ENCODE measurements at regions not wholly inside any gene's neighbourhood (a gene's known extent, or its start where the extent isn't known, plus 50 kb on each side); places are given as distances from the start of the nearest gene placed in this dataset.

- H3K27me3 ChIP-seq (ENCODE audit: insufficient read depth, poor library complexity, severe bottlenecking): no peaks in the 10 kb centered on the region
- no peak overlapping the region for H3K27ac ChIP-seq (ENCODE audit: poor library complexity, severe bottlenecking)
- H3K9me3 ChIP-seq (ENCODE audit: severe bottlenecking): no peaks in the 10 kb centered on the region
- no peak for TF ChIP-seq CTCF (IDR thresholded peaks at IDR 0.05; ENCODE audit: poor library complexity, severe bottlenecking)
- H3K4me3 ChIP-seq (ENCODE audit: severe bottlenecking): no peak overlapping the region
- no peaks in the 10 kb centered on the region for H3K4me1 ChIP-seq (ENCODE audit: insufficient read depth, poor library complexity, severe bottlenecking)
- ATAC-seq (ENCODE audit: low read depth) (no peak), DNase-seq (ENCODE audit: low spot score) (no peak)
- H3K36me3 ChIP-seq (ENCODE audit: low read depth): no peaks in the 10 kb centered on the region
Measured at GRCh38 chr2:4522498-4523421, 819.4 kb downstream of the DCDC2C start.

- ATAC-seq (ENCODE audit: low read depth) (no peak), DNase-seq (ENCODE audit: low spot score) (no peak)
- Histone ChIP-seq H3K27me3 (ENCODE audit: insufficient read depth, poor library complexity, severe bottlenecking) (no peaks in the 10 kb centered on the region), H3K27ac (ENCODE audit: poor library complexity, severe bottlenecking) (no peak overlapping the region), H3K9me3 (ENCODE audit: severe bottlenecking) (no peaks in the 10 kb centered on the region), H3K36me3 (ENCODE audit: low read depth) (no peaks in the 10 kb centered on the region), H3K4me3 (ENCODE audit: severe bottlenecking) (no peak overlapping the region), H3K4me1 (ENCODE audit: insufficient read depth, poor library complexity, severe bottlenecking) (no peaks in the 10 kb centered on the region)
- no peak for TF ChIP-seq CTCF (IDR thresholded peaks at IDR 0.05; ENCODE audit: poor library complexity, severe bottlenecking)
Measured at GRCh38 chr2:4527416-4527815, 824.0 kb downstream of the DCDC2C start.

- TF ChIP-seq CTCF (IDR thresholded peaks at IDR 0.05; ENCODE audit: poor library complexity, severe bottlenecking): no peak
- DNase-seq (ENCODE audit: low spot score) (no peak), ATAC-seq (ENCODE audit: low read depth) (no peak)
- no peaks in the 10 kb centered on the region for H3K27me3 ChIP-seq (ENCODE audit: insufficient read depth, poor library complexity, severe bottlenecking)
- no peak overlapping the region for H3K27ac ChIP-seq (ENCODE audit: poor library complexity, severe bottlenecking)
- no peaks in the 10 kb centered on the region for H3K9me3 ChIP-seq (ENCODE audit: severe bottlenecking)
- no peak overlapping the region for H3K4me3 ChIP-seq (ENCODE audit: severe bottlenecking)
- no peaks in the 10 kb centered on the region for H3K36me3 ChIP-seq (ENCODE audit: low read depth)
- no peaks in the 10 kb centered on the region for H3K4me1 ChIP-seq (ENCODE audit: insufficient read depth, poor library complexity, severe bottlenecking)
Measured at GRCh38 chr2:4528246-4528645, 824.9 kb downstream of the DCDC2C start.

DNA sequence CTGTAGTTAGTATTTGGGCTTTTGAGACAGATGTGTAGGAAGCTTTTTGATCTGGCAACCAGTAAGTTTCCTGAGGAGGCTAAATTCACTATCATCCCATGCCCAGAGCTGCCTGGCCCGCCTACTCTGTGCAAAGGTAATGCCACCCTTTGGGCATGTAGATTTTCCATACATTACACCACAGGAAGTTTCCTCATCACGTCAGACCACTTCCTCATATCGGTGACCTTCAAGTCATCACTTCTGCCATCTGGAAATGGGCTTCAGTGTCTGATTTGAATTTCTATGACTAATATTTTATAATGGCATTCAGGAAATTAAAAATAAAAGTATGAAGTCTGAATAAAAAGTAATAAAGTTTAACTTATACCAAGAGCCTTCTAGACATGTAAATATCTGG is 825.4 kb downstream of the DCDC2C start:
- Histone ChIP-seq H3K4me3 (ENCODE audit: severe bottlenecking) (no peak overlapping the region), H3K9me3 (ENCODE audit: severe bottlenecking) (no peaks in the 10 kb centered on the region), H3K27me3 (ENCODE audit: insufficient read depth, poor library complexity, severe bottlenecking) (no peaks in the 10 kb centered on the region), H3K36me3 (ENCODE audit: low read depth) (no peaks in the 10 kb centered on the region), H3K4me1 (ENCODE audit: insufficient read depth, poor library complexity, severe bottlenecking) (no peaks in the 10 kb centered on the region), H3K27ac (ENCODE audit: poor library complexity, severe bottlenecking) (no peak overlapping the region)
- DNase-seq (ENCODE audit: low spot score) (no peak), ATAC-seq (ENCODE audit: low read depth) (no peak)
- no peak for TF ChIP-seq CTCF (IDR thresholded peaks at IDR 0.05; ENCODE audit: poor library complexity, severe bottlenecking)

- ATAC-seq (ENCODE audit: low read depth): no peak
- no peaks in the 10 kb centered on the region for H3K9me3 ChIP-seq (ENCODE audit: severe bottlenecking)
- H3K4me1 ChIP-seq (ENCODE audit: insufficient read depth, poor library complexity, severe bottlenecking): no peaks in the 10 kb centered on the region
- TF ChIP-seq CTCF (IDR thresholded peaks at IDR 0.05; ENCODE audit: poor library complexity, severe bottlenecking): no peak
- H3K4me3 ChIP-seq (ENCODE audit: severe bottlenecking): no peak overlapping the region
- no peaks in the 10 kb centered on the region for H3K36me3 ChIP-seq (ENCODE audit: low read depth)
- no peak for DNase-seq (ENCODE audit: low spot score)
- no peaks in the 10 kb centered on the region for H3K27me3 ChIP-seq (ENCODE audit: insufficient read depth, poor library complexity, severe bottlenecking)
- no peak overlapping the region for H3K27ac ChIP-seq (ENCODE audit: poor library complexity, severe bottlenecking)
Measured at GRCh38 chr2:4529738-4530137, 826.4 kb downstream of the DCDC2C start.
